SK-N-SH treated with all-trans-retinoic acid at 6 μM for 48 hours (cell line): ENCODE measurements at regions not wholly inside any gene's neighbourhood (a gene's known extent, or its start where the extent isn't known, plus 50 kb on each side); places are given as distances from the start of the nearest gene placed in this dataset.

Source experiments
- ARNTL ChIP-seq: fragments of 450-650 bp; formaldehyde crosslinking; IDR thresholded peaks from 2 replicates; pipeline ENCODE4 v1.5.0; 2020; ENCODE audit warnings: low read depth, mild to moderate bottlenecking, moderate library complexity, borderline replicate concordance
- CREB5 ChIP-seq: fragments of 250-450 bp; sonication (Bioruptor Pico); IDR thresholded peaks from 2 replicates; pipeline ENCODE4 v1.5.1; 2020; ENCODE audit warnings: low read depth, mild to moderate bottlenecking, moderate library complexity
- CSDC2 ChIP-seq: fragments of 250-450 bp; sonication (Bioruptor Pico); IDR thresholded peaks from 2 replicates; pipeline ENCODE4 v1.5.0; 2020; ENCODE audit warnings: mild to moderate bottlenecking, moderate library complexity
- ESRRG ChIP-seq: fragments of 250-450 bp; sonication (Bioruptor Pico); IDR thresholded peaks from 2 replicates; pipeline ENCODE4 v1.6.1; 2021; ENCODE audit warnings: mild to moderate bottlenecking
- GLIS3 ChIP-seq: fragments of 250-450 bp; sonication (Bioruptor Pico); IDR thresholded peaks from 2 replicates; pipeline ENCODE4 v1.5.0; 2020; ENCODE audit warnings: mild to moderate bottlenecking, moderate library complexity
- ISL1 ChIP-seq: fragments of 250-450 bp; sonication (Bioruptor Pico); IDR thresholded peaks from 2 replicates; pipeline ENCODE4 v2.1.2; 2022; ENCODE audit warnings: mild to moderate bottlenecking, moderate library complexity
- POU6F1 ChIP-seq: fragments of 250-450 bp; sonication (Bioruptor Pico); IDR thresholded peaks from 2 replicates; pipeline ENCODE4 v1.8.0; 2021; ENCODE audit warnings: low read depth, mild to moderate bottlenecking, moderate library complexity, borderline replicate concordance
- PPARA ChIP-seq: fragments of 250-450 bp; sonication (Bioruptor Pico); IDR thresholded peaks from 2 replicates; pipeline ENCODE4 v1.5.0; 2020; ENCODE audit warnings: mild to moderate bottlenecking, borderline replicate concordance
- SNAI2 ChIP-seq: fragments of 250-450 bp; sonication (Bioruptor Pico); IDR thresholded peaks from 2 replicates; pipeline ENCODE4 v1.5.0; 2020; ENCODE audit warnings: mild to moderate bottlenecking, moderate library complexity
- TCF4 ChIP-seq: fragments of 250-450 bp; sonication (Bioruptor Pico); IDR thresholded peaks from 2 replicates; pipeline ENCODE4 v1.8.0; 2021; ENCODE audit warnings: mild to moderate bottlenecking, moderate library complexity, borderline replicate concordance
- TOX ChIP-seq: fragments of 250-450 bp; sonication (Bioruptor Pico); IDR thresholded peaks from 2 replicates; pipeline ENCODE4 v1.8.0; 2021; ENCODE audit warnings: mild to moderate bottlenecking, moderate library complexity, borderline replicate concordance
- ZNF8 ChIP-seq: fragments of 450-650 bp; formaldehyde crosslinking; IDR thresholded peaks from 2 replicates; pipeline ENCODE4 v1.5.0; 2020; ENCODE audit warnings: mild to moderate bottlenecking, moderate library complexity
- TF ChIP-seq, protein P1 (sequence below): fragments of 250-450 bp; sonication (Bioruptor Pico); IDR thresholded peaks from 2 replicates; pipeline ENCODE4 v1.8.0; 2020; ENCODE audit warnings: mild to moderate bottlenecking, moderate library complexity, borderline replicate concordance
- TF ChIP-seq, protein P2 (sequence below): fragments of 250-450 bp; sonication (Bioruptor Pico); IDR thresholded peaks from 2 replicates; pipeline ENCODE4 v1.5.1; 2021; ENCODE audit warnings: mild to moderate bottlenecking, moderate library complexity

GRCh38 chr13:86377451-86377850, 578.2 kb upstream of the SLITRK6 start:
- TF ChIP-seq ARNTL (CRISPR knock-in tag) (no peak), GLIS3 (no peak), ZNF8 (CRISPR knock-in tag) (no peak), POU6F1 (CRISPR knock-in tag) (no peak), ESRRG (CRISPR knock-in tag) (no peak), SNAI2 (CRISPR knock-in tag) (no peak), TOX (CRISPR knock-in tag) (no peak), CREB5 (CRISPR knock-in tag) (no peak), ISL1 (CRISPR knock-in tag) (no peak), CSDC2 (CRISPR knock-in tag) (no peak), PPARA (CRISPR knock-in tag) (no peak), TCF4 (CRISPR knock-in tag) (no peak)
- TF ChIP-seq, protein P1, sequence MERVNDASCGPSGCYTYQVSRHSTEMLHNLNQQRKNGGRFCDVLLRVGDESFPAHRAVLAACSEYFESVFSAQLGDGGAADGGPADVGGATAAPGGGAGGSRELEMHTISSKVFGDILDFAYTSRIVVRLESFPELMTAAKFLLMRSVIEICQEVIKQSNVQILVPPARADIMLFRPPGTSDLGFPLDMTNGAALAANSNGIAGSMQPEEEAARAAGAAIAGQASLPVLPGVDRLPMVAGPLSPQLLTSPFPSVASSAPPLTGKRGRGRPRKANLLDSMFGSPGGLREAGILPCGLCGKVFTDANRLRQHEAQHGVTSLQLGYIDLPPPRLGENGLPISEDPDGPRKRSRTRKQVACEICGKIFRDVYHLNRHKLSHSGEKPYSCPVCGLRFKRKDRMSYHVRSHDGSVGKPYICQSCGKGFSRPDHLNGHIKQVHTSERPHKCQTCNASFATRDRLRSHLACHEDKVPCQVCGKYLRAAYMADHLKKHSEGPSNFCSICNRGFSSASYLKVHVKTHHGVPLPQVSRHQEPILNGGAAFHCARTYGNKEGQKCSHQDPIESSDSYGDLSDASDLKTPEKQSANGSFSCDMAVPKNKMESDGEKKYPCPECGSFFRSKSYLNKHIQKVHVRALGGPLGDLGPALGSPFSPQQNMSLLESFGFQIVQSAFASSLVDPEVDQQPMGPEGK (CRISPR knock-in tag), result no peak
- TF ChIP-seq, protein P2, sequence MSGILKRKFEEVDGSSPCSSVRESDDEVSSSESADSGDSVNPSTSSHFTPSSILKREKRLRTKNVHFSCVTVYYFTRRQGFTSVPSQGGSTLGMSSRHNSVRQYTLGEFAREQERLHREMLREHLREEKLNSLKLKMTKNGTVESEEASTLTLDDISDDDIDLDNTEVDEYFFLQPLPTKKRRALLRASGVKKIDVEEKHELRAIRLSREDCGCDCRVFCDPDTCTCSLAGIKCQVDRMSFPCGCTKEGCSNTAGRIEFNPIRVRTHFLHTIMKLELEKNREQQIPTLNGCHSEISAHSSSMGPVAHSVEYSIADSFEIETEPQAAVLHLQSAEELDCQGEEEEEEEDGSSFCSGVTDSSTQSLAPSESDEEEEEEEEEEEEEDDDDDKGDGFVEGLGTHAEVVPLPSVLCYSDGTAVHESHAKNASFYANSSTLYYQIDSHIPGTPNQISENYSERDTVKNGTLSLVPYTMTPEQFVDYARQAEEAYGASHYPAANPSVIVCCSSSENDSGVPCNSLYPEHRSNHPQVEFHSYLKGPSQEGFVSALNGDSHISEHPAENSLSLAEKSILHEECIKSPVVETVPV (CRISPR knock-in tag), result no peak
